ENCODE measurements at regions not wholly inside any gene's neighbourhood (a gene's known extent, or its start where the extent isn't known, plus 50 kb on each side); places are given as distances from the start of the nearest gene placed in this dataset.

DNA sequence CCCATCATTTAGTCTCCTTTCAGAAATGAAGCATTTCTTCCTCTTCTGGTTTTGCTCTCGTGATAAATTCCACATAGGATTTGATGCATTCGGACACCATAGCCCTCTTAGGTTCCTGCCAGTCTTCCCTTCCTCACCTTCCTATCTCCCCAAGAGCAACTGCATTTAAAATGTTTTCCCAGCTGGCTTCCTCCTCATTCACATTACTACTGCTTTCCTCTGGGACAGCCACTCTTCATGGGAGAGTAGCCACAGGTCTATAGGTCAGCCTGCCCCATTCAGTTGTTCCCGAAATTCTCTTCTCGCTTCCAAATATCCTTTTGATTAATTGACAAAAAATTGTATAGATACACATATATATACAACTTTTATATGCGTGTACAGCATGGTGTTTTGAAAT is 214.2 kb upstream of the PDE10A start:
- DNase-seq (ENCODE audit: low read depth in 2 of 2): no peak

- DNase-seq (ENCODE audit: low read depth in 2 of 2): no peak
Measured at GRCh38 chr6:165876588-165876987, 213.5 kb upstream of the PDE10A start.

GRCh38 chr6:165875946-165876345 is 212.9 kb upstream of the PDE10A start:
- no peak for DNase-seq (ENCODE audit: low read depth in 2 of 2)

DNA sequence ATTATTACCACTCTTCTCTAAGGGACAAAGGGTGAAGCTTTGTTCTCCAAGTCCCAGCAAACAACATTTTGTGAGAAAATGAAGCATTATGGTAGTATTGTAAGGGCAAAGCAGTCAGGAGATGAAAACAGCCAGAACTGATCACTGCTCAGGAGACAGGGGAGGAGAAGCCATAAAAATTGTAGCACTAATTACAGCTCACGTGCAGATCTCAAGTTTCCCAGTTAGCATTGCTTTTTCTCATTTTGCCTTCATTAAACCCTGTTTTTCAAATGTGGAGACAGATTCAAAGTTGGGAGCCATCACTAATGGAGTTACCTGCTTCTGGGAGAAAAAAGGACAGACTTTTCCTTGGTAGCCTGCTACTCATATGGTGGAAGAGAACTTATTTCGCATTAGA is 210.9 kb upstream of the PDE10A start:
- DNase-seq (ENCODE audit: low read depth in 2 of 2): no peak

DNA sequence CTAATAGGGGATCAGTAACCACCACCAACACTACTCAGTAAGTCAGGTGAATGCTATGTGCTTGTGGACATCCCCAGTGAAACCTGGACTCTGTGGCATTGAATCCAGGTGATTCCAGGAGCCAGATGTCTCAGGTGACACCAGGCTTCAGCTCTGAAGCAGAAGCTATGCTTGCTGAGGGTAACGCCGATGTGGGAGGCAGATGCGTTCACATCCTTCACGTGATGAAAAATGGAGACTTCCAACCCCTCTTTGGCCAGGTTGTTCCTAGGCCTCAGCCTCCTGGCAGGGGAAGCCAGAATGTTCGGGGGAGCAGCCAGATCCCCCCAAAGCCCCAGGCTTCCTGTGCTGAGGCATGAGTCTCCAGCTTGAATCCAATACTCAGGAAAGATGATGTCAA is 209.8 kb upstream of the PDE10A start:
- DNase-seq (ENCODE audit: low read depth in 2 of 2): no peak

GRCh38 chr6:165872311-165872710 is 209.3 kb upstream of the PDE10A start:
- no peak for DNase-seq (ENCODE audit: low read depth in 2 of 2)

DNA sequence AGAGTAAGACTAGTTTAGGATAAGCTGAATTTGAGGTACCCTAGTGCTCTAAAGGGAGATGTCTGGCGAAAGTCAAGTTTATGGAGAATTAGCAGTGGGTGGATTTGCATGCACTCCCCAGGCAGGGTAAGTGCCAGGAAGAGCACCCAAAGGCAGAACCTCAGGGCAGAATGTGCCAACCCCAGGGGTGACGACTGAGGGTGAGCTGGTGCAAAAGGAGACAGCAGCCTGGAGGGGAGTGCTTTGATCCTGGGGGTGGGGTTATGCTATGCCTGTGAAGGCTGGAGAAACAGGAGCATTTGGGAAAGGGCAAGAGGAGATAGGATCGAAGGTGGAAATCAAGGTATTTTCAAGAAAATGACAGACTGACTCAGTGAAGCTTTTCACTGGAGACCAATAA is 208.5 kb upstream of the PDE10A start:
- no peak for DNase-seq (ENCODE audit: low read depth in 2 of 2)

DNA sequence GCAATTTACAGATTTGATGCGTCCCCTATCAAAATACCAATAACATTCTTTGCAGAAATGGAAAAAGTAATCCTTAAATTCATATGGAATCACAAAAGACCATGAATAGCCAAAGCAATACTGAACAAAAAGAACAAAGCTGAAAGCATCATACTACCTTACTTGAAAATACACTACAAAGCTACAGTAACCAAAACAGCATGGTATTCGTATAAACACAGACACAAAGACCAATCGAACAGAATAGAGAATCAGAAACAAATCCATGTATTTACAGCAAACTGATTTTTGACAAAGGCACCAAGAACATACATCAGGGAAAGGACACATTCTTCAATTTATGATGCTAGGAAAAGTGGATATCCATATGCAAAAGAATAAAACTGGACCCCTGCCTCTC is 206.5 kb upstream of the PDE10A start:
- DNase-seq (ENCODE audit: low read depth in 2 of 2): no peak

- no peak for DNase-seq (ENCODE audit: low read depth in 2 of 2)
Measured at GRCh38 chr6:165864925-165865324, 201.9 kb upstream of the PDE10A start.

GRCh38 chr6:165864218-165864617 is 201.2 kb upstream of the PDE10A start:
- no peak for DNase-seq (ENCODE audit: low read depth in 2 of 2)

GRCh38 chr6:165863801-165864200 is 200.8 kb upstream of the PDE10A start:
- DNase-seq (ENCODE audit: low read depth in 2 of 2): no peak

- no peak for DNase-seq (ENCODE audit: low read depth in 2 of 2)
Measured at GRCh38 chr6:165862813-165863212, 199.8 kb upstream of the PDE10A start.

DNA sequence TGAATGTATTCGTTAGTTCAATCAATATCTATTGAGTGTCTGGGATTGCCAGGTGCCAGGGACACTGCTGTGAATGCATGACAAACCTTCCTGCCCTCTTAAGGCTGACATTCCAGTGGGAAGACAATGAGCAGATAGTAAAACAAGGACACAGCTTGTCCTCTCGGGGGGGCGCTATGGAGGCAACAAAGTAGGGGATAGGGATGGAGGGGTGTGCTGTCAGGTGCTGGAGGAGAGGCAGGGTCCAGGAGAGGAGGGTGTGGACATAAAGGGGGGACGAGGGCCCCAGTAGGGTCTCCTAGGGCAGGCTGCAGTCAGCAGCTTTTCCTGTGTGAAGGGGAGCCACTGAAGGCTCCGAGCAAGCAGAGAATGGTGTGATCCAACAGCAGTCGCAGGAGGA is 198.2 kb upstream of the PDE10A start:
- DNase-seq (ENCODE audit: low read depth in 2 of 2): no peak

- no peak for DNase-seq (ENCODE audit: low read depth in 2 of 2)
Measured at GRCh38 chr6:165858586-165858985, 195.5 kb upstream of the PDE10A start.

DNA sequence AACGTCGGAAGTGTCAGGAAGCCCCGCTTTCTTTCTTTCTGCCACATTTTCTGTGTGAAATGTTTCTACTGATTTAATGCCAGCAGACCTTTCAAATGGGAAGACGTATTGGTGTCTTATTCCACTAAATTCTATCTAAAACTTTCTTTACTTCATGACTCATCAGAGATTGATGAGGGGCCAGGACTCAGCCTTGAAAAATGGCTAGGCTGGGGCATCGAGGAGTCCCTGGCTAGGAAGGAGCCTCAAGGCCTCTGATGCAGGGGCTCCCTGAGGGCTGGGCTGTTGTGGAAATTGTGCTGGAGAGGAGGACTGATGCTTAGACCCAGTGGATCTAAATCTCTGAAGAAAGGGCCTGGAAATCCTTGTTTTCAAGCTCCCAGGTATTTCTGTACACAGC is 192.8 kb upstream of the PDE10A start:
- DNase-seq (ENCODE audit: low read depth in 2 of 2): no peak

DNA sequence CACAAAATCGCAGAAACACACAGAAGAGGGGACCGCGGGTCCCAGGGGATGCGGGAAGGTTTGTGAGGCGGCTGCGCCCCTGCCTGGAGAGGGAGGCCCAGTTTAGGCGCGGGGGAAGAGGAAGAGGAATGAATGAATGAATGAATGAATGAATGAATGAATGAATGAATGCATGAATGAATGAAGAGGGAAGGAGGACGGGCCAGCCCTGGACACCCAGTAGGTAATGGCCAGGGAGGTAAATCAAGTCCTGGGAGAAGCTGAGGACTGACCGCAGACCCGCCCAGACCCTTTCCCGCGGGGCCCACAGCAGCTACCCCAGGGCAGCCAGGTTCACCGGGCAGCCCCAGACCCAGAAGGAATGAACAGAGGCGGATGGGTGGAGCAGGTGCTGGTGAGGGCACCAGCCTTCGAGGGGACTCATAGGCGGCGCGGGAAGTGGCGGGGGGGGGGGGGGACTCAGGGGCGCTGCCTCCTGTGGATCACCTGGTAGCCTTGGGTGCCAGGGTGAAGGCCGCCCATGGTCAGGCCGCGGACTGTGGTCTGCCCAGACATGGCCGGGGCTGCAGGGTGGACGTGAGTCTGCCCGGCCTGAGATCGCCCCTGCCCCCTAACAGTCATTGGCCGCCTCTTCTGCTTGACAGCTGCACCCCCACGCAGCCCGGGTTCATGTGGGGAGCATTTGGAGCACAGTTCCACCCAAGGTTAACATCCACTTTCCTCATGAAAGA is 192.0 kb upstream of the PDE10A start:
- DNase-seq (ENCODE audit: low read depth in 2 of 2): no peak

GRCh38 chr6:165854061-165854862 is 191.2 kb upstream of the PDE10A start:
- DNase-seq (ENCODE audit: low read depth in 2 of 2): no peak

GRCh38 chr6:165852676-165853075 is 189.6 kb upstream of the PDE10A start:
- DNase-seq (ENCODE audit: low read depth in 2 of 2): no peak

GRCh38 chr6:165850434-165851019 is 187.5 kb upstream of the PDE10A start:
- peak; percentile 17 to 28 for DNase-seq (ENCODE audit: low read depth in 2 of 2)

DNA sequence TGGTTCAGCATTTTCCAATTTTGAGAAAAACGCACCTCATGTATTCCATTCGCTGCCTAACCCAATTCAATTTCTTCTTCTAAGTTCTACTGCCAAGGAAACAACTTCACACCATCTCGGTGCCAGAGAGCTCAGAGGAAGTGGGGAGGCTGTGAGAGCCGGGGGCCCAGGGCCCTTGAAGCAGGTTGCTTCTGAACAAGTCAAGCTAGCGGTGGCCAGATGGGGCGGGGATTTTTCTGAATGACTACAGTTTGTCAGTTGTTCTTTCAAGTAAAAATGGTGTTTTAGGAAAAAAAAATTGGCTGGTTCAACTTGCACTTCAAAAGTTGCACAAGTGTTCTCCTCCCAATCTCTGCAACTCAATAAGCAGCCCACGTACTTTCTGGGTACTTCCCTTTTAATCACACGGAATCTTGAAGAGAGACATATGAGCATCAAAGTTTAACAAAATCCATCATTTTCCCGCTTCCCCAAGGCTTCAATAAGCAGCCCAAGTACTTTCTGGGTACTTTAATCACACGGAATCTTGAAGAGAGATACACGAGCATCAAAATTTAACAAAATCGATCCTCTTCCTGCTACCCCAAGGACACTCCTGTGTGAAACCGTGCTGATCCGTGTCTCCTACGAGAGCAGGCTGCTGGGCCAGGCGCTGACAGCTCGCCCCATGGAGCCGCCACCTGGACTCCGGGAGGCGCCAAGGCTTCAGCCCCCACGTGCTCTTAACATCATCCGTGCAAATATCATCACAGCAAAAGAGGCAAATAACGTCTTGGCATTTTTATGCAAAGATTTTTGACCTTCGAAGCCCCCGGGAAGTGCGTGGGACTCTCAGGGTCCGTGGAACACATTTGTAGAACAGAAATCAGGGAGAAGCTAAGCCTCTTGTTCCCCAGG is 186.7 kb upstream of the PDE10A start:
- DNase-seq (ENCODE audit: low read depth in 2 of 2): no peak

DNA sequence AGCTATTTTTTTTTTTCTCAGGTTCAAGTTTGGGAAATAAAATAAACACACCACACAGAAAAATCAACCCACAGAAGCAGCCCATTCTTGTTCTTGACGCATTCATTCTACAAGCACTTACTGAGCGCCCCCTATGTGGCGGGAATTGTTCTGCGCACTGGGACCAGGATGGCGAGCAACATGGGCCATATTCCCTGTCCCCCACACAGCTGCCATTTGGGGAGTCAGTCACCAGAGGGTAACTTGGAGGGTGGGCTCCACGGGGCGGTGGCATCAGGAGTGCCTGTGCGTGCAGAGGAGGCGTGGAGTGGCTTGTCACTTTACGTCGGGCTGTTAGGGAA is 185.0 kb upstream of the PDE10A start:
- no peak for DNase-seq (ENCODE audit: low read depth in 2 of 2)

Measured in stimulated activated CD8-positive, alpha-beta memory T cell treated with anti-CD3 and anti-CD28 coated beads, Interleukin-2, amount 100 ng/mL, for 1 hour (primary cell).